T1000 (cell line): ENCODE measurements at regions not wholly inside any gene's neighbourhood (a gene's known extent, or its start where the extent isn't known, plus 50 kb on each side); places are given as distances from the start of the nearest gene placed in this dataset.
"Not testable (repeated sequence)": the region's sequence is repeated elsewhere in the genome, so short reads cannot be mapped to it uniquely, and the experiment has no call there.

ENCODE experiments used
- DNase-seq: peaks from one replicate; lab custom pipeline; 2025; ENCODE audit warnings: mixed read lengths; lab: John Stamatoyannopoulos, UW

DNA sequence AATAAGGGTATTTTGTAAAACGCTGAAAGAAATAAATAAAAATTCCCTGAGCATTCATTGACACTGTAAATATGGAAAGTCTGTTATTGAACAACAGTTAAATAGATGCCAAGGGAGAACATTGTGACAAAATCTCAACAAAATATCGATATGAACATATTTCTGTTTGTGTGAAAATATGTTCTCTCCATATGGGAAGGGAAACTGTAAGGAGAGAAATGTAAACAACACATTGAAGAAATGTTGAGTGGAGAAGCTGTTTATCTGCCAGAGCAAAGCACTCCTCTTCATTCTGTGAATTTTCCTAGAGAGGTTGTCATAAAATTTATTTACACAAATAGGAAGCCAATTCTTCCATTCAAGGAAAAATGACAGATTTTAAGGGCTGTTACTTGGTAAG lies 57.1 kb upstream of the EOMES start:
- DNase-seq: no peak

DNA sequence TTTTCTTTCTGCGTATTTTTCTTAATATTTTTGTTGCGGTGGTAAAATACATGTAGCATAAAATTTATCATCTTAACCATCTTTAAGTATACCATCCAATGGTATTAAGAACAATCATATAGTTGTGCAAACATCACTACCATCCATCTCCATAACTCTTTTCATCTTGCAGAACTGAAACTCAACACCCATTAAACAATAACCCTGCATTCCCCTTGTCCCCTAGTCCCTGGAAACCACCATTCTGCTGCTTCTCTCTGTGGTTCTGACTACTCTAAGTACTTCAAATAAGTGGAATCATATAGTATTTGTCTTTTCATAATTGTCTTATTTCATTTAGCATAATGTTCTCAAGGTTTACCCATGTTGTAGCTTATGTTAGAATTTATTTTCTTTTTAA lies 67.3 kb upstream of the EOMES start:
- no peak for DNase-seq

DNA sequence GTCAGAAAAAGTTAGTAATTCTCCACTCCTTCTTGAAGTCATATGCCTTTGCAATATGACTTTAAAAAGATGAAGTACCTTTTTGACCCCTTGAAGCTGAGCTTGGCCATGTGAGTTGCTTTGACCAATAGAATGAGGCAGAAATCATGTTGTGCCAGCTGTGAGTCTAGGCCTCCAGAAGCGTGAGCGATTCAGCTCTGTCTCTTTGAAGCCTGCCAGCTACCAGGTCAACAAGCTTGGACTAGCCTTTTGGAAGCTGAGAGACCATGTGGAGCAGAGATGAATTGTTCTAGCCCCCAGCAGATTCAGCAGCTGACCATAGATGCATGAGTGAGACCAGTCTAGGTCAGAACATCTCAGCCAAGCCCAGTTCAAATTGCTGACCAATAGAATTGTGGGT lies 69.8 kb upstream of the EOMES start:
- no peak for DNase-seq

DNA sequence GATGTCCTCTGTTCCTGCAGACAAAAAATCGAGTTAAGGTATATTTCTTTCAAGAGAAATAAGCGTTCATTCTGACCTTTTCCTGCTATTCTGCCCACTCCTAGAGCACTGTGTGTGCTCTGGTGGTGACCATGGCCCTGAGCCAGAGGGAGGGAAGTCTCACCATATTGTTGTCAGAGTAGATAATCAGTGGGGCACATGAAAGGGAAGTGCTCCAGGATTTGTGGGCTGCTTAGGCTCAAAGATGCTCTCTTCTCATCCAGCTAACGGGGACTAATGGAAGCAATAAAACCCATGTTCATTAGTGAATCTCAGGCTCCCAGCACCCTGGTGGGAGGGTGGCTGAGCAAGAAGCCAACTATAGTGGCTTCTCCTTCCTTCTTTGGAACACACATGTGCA lies 70.7 kb upstream of the EOMES start:
- no peak for DNase-seq

DNA sequence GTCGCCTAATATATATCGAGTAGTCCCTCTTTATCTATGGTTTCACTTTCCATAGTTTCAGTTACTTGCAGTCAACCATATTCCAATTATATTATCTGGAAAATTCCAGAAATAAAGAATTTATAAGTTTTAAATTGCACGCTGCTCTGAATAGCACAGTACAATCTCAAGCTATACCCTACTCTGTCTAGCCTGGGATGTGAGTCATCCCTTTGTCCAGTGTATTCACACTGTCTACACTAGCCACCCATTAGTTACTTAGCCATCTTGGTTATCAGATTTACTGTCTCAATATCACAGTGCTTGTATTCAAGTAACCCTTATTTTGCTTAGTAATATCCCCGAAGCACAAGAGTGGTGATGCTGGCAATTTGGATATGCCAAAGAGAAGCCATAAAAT lies 72.1 kb upstream of the EOMES start:
- no peak for DNase-seq

DNA sequence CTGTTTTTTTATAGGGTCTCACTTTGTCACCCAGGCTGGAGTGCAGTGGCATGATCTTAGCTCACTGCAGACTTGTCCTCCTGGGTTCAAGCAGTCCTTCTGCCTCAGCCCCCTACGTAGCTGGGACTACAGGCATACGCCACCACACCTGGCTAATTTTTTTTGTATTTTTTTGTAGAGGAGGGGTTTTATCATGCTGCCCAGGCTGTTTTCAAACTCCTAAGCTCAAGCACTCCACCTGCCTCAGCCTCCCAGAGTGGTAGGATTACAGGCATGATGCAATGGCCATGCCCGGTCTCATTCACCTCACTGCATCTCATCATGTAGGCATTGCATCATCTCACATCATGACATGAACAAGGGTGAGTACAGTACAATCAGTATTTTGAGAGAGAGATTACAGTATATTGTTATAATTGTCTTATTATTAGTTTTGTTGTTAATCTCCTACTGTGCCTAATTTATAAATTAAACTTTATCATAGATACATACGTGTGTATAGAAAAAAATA lies 74.3 kb upstream of the EOMES start:
- no peak for DNase-seq

DNA sequence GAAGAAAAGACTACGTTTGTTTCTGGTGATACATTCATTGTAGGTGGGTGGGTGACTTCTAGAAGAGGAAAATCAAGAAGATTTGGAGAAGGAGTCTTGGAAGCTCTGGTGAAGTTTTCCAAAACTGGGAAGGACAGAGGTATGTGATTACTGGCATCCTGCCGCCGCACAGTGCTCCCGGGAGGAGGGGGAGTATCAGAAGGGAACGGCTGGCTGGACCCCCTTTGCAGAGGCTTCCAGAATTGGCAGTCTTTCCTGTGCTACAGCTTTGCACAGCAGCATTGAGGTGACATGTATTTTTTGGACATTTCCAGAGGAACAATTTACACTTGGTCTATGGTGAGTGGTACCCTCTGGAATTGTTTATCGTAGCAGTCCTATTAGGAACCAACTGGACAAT lies 75.7 kb upstream of the EOMES start:
- DNase-seq: no peak

DNA sequence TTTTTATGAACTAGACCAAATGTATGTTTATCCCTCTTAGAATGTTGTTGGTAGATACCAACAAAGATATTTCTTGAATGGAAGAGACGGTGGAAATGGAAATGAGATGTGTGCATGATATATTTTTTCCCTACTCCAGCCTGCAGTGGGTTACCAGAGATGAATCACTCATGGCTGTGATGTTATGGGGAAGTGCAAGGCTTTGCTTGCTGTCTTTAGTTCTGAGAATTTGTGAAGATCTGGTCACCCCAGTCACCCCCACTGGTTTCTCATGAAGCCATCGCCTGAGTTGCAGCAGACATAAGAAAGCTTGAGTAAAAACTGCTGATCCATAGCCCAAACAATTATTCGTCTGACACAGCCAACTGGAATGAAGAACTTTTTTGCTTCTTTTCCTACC lies 78.1 kb upstream of the EOMES start:
- no peak for DNase-seq

DNA sequence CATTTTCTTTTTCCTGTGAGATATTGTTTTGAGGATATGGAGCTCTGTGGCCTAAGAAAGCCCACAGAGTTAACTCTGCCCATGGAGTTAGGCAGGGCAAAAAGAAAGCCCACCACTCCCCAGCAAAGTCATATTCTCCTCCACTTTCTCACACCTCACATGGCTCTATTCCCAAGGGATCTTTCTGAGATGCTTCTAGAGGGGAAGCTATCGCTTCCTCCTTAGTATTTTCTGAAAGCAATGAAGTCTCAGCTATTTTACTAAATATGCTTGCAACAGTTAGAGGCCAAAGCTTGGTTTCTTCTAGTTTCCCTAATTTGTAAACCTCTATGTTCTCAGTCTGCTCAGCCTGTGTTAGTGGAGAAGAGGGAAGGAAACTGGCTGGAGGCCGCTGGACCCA lies 80.3 kb upstream of the EOMES start:
- no peak for DNase-seq

DNA sequence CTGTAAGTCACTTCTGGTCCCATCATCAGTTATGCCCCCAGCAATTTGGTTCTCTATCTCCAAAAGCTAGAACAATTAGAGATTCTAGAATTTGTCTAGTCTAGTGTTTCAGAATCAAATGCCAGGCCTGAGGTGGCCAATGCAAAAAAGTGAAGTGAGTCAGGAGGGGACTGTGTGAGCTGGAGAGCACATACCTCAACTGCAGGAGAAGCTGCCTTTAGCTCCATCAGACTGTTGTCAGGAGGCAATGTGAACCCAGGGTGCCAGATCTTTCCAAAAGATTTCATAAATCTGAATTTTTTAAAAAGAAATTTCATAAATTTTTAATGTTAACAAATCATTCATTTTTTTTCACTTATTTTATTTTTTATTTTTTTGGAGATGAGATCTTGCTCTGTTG lies 80.7 kb upstream of the EOMES start:
- no peak for DNase-seq

DNA sequence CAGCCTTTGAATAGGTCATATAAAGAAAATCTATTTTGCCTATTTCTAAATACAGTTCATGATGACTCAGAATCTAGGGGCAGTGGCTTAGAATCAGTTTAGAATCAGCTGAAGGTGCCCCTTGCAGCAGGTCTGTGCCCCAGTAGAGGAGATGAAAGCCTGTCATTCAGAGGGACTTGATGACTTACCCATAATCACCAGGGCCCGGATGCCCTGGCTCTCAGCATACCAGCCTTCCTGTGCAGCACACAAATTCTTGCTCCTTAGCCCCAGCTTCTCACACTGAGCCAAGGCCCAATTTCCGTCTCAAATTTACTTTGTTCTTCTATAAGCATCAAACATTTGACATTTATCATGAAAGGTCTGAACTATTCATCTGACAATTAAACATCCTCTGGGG lies 83.2 kb upstream of the EOMES start:
- DNase-seq: no peak

DNA sequence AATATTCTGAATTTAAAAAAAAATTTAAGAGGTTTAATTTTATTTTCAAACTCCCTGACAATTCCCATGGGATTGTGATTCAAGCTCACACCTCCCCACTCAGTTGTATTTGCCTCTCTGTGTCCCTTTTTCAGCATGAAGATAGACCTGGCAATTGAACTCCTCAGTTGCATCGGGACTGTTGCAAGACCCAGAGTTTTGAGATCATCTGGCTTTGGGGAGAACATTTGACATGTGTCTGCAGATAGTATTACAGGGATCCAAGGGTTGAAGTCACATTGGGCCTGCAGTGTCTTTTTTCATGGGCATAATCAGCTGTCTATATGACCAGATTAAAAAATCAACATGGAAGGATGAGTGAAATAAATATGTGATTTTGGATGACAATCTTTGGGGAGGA lies 91.1 kb upstream of the EOMES start:
- no peak for DNase-seq

DNA sequence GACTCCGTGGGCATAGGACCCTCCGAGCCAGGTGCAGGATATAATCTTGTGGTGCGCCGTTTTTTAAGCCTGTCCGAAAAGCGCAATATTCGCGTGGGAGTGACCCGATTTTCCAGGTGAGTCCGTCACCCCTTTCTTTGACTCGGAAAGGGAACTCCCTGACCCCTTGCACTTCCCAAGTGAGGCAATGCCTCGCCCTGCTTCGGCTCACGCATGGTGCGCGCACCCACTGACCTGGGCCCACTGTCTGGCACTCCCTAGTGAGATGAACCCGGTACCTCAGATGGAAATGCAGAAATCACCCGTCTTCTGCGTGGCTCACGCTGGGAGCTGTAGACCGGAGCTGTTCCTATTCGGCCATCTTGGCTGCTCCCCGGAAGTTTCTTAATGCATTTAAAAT lies 99.5 kb upstream of the EOMES start:
- DNase-seq: not testable (repeated sequence)

DNA sequence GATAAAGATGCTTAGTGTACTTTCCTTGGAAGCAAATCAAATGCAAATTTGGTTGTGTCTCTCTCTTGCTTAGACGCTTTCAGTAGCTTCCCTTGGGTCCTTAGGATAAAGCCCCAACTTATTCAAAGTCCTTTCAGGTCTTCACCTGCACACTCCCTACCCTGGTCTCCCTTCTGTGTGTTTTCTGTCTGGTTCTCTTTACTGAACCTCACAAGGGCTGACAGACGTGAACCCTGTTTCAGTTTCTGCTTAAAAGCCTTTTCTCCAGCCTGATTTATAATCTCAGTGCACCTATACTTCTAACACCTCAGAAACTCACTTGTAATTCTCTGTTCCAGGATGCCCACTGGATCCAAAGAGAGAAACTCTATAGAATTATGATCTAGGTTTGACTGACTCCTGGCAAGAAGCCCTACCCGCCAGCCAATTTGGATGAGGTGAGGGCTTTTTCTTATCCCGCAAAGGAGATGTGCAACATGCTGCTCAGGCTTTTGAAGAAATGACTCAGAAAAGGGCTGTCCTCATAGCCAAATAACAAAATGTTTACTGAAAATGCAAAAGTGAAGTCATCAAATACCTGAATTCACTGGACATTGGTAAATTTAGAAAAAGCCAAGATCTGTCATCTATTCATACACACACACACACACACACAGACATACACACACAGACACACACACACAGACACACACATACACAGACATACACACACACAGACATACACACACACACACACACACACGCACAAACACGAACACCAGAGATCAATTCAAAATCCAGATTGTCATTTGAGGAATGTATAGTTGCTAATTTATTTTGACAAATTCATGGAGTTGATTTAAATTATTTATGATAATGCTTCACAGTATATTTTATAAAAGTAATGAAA lies 102.4 kb upstream of the EOMES start:
- no peak for DNase-seq

DNA sequence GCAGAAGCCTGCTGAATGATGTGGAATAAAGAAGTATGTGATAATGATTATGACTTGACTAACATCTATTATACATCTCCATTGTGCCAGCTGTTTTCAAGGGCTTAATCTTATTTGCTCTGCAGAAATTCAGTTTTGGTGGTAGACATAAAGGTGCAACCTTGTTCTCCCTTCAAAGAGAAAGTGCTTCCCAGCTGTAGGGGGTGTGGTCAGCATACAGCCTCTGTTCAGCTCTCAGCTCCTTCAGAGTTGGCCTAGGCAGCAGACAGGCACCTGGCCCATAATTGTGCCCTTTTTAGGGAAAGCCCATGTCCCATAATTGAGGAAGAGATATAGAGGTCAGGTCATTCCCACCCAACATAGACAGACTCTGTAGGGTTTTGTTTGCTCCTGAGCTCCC lies 104.3 kb upstream of the EOMES start:
- no peak for DNase-seq

DNA sequence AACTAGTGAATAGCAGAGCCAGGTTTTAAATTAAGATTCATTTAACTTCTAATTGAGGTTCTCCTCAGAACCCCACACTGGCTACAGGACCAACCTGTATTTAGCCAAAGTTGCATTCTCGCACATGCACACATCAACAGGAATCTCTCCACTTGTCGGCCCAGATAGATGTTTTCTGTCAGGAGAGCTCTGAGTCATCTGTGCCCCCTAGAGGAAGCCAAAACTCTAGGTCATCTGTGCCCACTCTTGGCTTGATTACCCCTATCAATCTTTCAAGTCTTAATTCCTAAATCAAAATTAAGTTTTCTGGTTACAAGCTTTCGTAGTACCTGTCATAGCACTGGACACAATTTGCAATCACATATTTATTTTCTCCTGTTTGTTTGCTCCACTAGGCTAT lies 104.9 kb upstream of the EOMES start:
- no peak for DNase-seq

DNA sequence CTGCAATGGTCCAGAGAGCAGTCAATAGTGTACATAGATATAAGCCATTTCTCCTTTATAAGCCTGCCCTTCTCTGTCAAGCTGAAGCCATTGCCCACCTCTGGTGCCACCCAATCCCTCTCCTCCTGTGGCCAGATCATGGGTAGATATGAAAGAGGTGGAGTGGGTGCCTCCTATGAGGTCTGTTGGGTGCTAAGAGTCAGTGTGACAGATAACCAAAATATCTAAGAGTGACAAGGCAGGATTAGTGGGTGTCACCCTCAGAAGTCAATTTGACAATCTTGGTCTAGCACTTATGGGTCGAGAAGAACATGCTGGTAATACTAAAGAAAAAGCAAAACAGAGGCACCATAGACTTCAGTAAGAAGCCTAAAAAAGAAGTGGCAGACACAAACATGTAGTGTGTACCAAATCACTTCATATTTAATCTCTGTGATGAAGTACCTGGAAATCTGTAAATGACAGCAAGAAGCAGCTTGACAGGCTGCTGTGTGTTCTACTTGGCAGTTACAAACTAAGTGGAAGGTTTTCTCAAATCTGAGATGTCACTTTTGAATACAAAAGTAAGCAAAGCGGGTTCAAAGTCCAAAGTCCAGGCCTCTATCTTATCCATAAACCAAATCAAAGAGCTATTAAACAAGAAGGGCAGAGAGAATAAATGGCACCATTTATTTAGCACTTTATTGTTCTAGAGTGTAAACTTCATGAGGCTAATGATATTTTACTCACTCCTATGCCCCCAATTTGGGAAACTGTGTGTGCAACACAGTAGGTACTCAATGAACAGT lies 118.9 kb upstream of the EOMES start:
- DNase-seq: no peak

DNA sequence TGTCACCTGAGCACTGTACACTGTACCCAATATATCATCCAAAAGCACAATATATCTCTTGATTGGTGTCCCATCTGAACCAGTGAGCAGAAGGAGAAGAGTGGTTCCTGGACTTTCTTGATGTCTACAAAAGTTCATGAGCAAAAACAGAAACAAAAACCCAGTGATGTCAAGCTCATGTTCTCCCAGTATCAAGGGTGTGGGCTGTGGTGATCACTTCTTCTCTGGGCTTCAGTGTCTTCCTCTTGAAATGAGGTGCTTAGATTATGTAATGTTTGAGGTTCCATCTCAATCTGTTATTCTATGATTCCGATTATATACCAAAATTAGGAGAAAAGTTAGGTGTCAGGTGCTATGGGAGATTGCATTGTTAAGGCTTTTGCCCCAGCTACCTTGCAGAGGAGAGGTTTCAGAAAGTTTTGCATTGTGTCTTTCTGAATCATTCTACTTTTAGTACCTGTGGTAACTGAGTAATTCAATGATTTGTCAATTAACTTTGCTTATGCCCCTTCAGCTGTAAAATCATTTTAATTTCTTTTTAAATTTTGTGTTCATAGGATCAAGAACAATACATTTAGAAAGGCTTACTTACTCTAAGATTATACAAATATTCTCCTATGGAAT lies 122.0 kb upstream of the EOMES start:
- no peak for DNase-seq

DNA sequence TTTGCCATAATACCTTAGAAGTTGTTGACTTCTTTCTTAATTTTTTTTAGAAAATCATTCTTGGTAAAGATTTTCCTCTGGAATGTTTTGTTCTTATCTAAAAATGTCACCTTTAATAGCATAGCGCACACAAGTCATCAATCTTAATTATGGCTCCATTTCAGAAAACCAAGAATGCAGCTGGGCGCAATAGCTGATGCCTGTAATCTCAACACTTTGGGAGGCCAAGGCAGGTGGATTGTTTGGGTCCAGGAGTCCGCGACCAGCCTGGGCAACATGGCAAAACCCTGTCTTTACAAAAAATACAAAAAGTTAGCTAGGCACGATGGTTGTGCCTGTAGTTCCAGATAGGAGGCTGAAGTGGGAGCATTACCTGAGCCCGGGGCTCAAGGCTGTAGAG lies 125.6 kb upstream of the EOMES start:
- DNase-seq: no peak

DNA sequence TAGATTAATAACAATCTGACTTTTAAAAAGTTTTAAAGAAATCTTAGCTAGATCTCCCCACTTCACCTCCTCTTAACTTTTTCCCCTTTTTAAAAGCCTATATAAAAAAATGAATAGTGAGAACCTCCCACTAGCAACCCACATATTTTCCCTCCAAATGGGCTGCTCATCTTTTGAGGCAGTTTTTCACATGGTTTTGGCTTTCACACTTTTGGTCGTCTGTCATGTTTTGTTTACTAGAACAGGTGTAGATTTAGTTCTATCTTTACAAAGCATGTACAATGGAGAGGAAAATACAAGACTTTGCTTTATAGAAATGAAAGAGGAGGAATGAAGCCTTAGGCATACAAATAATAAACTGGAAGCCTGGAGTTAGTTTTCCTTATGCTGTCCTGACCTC lies 126.7 kb upstream of the EOMES start:
- DNase-seq: no peak

DNA sequence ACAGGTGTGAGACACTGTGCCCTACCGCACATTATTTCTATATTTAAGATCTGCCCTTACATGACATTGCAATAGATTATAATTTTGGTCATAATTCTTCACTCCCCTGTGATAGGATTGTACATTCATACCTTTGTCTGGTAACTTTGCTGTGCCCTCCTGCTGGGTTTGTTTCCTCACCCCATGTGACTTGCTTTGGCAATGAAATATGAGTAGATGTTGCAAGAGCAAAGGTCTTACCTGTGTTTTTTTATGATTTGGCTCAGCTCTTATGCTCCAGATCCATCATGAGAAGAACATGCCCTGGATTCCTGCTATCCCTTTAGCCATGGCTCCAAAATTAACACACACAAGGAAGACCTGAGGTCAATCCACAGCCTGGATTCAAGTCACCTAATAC lies 137.7 kb upstream of the EOMES start:
- DNase-seq: no peak

DNA sequence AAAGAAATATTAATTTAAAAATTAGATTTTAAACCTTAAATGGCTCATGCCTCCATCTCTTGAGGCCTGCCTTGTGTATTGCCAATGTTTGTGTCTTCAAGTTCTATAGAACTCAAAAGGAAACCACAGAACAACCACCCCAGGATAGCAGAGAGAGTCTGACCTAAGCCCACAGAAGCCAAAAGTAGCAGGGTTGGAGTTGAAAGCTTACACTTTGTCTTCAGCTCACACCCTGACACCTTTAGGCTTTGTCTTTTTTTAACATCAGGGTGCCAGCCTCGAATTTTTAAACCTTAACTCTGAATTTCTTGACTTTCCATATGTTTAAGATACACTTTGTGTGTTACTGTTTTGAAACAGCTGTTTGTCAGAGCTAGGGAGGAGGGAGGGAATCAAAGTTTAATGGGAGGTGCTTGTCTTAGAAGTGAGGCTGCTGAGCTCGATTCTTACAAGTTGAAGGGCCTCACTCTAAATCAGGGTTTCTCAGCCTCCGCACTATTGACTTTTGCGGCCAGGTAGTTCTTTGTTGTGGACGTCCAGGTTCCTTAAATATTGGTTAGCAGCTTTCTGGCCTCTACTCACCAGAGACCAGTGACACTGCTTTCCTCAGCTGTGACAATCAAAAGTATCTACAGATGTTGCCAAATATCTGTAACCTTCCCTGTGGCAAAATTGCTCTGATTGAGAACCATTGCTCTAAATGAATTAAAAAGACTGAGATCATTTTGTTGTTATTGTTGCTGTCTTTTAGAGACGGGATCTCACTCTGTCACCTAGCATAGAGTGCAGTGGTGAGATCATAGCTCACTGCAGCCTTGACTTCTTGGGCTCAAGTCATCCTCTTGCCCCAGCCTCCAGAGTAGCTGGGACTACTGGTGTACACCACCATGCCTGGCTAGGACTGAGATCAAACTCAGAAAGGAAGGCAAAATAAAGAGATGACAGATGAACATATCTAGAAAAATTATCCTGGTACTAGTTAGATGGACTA lies 139.2 kb upstream of the EOMES start:
- no peak for DNase-seq
